GM12874 (cell line): ENCODE measurements at regions not wholly inside any gene's neighbourhood (a gene's known extent, or its start where the extent isn't known, plus 50 kb on each side); places are given as distances from the start of the nearest gene placed in this dataset.

Experiments
- TF ChIP-seq, protein P1 (sequence below): IDR thresholded peaks from 2 replicates; pipeline ENCODE4 v1.5.1; 2011; ENCODE audit warnings: low read depth, mild to moderate bottlenecking, control low read depth, low read length, moderate library complexity; ENCODE audit not compliant: insufficient read depth

- TF ChIP-seq, protein P1, sequence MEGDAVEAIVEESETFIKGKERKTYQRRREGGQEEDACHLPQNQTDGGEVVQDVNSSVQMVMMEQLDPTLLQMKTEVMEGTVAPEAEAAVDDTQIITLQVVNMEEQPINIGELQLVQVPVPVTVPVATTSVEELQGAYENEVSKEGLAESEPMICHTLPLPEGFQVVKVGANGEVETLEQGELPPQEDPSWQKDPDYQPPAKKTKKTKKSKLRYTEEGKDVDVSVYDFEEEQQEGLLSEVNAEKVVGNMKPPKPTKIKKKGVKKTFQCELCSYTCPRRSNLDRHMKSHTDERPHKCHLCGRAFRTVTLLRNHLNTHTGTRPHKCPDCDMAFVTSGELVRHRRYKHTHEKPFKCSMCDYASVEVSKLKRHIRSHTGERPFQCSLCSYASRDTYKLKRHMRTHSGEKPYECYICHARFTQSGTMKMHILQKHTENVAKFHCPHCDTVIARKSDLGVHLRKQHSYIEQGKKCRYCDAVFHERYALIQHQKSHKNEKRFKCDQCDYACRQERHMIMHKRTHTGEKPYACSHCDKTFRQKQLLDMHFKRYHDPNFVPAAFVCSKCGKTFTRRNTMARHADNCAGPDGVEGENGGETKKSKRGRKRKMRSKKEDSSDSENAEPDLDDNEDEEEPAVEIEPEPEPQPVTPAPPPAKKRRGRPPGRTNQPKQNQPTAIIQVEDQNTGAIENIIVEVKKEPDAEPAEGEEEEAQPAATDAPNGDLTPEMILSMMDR = no peak
Measured at GRCh38 chr11:45384016-45384415, 97.9 kb upstream of the SYT13 start.

GRCh38 chr11:45383224-45383623, 97.1 kb upstream of the SYT13 start:
- TF ChIP-seq, protein P1 = no peak

DNA sequence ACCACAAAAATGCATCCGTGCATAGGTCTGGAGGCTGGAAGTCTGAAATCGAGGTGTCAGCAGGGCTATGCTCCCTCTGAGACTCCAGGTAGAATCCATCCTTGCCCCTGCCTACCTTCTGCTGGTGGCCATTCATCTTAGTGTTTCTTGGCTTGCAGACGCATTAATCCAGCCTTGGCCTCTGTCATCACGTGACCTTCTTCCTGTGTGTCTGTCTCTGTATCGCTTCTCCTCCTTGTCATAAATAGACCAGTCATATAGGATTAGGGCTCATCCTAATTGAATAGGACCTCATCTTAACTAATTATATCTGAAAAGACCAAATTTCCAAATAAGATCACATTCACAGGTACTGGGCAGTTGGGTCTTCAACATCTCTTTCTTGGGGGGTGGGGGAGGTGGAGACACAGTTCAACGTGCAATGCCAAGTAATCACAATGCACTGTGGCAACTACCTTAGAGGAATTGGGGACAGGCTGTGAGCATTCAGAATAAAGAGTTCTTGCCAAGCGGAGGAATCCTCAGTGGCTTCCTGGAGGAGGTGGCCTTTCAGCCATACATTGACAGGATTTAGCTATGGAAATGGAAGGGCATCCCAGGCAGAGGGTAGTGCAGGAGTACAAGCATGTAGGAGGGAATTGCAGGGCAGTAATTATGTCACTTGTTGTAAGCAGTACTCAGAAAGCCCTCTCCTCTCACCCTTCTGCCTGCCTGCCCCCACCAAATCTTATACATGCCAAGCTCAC, 96.2 kb upstream of the SYT13 start:
- TF ChIP-seq, protein P1 = no peak

GRCh38 chr11:45379162-45379863, 93.2 kb upstream of the SYT13 start:
- TF ChIP-seq, protein P1 = no peak

DNA sequence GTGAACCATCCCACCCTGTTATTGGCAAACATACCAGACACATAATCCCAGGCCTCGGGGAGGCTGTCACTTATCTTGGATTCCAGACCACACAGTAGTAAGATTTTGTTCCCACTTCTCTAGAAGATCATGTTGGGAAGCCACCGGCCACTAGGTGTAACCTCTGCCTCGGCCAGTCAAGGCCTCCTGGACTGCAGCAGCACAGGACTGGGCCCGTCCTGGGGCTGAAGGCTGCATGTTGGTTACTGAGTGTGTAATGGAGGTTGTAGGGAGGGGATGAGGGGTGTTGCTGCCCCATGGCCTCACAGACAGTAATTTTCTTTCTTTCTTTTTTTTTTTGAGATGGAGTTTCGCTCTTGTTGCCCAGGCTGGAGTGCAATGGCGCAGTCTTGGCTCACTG, 92.4 kb upstream of the SYT13 start:
- TF ChIP-seq, protein P1 = no peak

GRCh38 chr11:45374653-45375059, 88.5 kb upstream of the SYT13 start:
- TF ChIP-seq, protein P1 = no peak

DNA sequence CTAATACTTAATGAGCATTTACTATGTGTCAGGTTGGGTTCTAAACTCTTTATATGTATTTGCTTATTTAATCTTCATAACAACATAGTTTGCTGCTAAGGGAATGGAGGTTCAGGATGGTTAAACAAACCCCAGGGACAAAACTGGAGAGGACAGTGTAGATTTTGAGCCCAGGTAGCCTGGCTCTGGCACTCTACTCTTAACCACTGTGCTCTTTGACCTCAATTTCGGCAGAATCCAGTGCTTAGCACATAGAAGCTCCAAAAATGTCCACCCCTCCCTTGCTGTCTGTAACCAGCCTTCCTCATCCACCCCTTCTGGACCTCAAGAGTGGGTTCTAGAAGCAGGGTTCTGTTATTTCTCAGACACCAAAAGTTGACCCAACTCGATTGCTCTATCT, 88.0 kb upstream of the SYT13 start:
- TF ChIP-seq, protein P1 = no peak
